Hematopoietic multipotent progenitor cell treated with erythropoietin and hydrocortisone succinate and interleukin-3 and kit ligand, for 17 days (in vitro differentiated cells): ENCODE measurements at regions not wholly inside any gene's neighbourhood (a gene's known extent, or its start where the extent isn't known, plus 50 kb on each side); places are given as distances from the start of the nearest gene placed in this dataset.

Source experiments
- DNase-seq: peaks from one replicate; pipeline ENCODE4 v3.0.0-alpha.2; 2015; ENCODE audit warnings: low spot score

DNA sequence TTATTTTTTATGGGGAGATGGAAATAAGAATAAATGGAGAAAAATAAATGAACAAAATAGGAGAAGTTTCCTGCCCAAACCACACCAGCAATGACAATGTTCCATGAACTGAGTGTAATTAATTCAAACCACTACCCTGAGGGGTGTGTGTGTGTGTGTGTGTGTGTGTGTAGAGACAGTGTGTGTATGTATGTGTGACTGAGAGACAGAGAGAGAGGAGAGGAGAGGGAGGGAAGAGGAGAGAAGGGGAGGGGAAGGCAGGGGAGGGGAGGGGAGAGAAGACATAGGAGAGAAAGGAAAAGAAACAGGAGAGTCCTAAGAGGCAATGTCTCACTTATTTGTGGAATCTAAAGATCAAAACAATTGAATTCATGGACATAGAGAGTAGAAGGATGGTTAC is 65.0 kb upstream of the POU2AF1 start:
- no peak for DNase-seq

GRCh38 chr11:111443640-111444039 is 64.6 kb upstream of the POU2AF1 start:
- no peak for DNase-seq

- no peak for DNase-seq
Observed at GRCh38 chr11:111443032-111443431, 64.0 kb upstream of the POU2AF1 start.

- no peak for DNase-seq
Observed at GRCh38 chr11:111441443-111441842, 62.4 kb upstream of the POU2AF1 start.

DNA sequence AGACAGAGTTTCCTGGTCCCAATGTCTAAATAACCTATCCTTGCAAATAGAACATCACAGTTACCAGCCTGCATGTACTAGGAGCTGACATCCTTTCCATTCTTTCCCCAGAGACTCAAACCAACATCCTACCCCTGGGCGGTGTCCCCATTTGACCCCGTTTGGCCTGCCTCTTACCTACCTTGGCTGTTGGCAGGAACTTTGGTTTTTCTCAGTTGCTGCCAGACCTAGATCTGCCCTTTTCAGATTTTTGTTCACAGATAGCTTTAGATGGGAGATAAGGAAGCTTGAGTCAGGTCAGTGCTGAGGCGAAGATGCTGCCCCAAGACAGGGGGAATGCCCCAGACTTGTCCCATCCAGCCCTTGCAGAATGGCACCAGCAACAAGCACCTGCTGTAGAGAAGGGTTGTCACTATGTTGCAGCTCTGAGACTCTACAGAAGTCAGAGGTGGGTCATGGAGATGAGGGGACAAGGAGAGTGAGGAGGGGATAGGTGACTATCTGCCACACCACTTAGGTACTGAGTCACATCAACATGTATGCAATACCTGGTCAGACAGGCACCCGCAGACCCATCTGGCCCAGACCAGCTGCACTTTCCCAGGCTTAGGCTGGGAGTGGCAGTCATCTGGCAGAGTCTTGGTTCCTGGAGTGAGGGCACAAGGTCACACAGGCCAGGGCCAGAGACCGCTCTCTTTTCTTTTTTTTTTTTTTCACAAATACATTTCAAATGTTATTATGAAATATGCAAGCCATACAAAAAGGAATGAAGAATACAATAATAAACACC is 61.5 kb upstream of the POU2AF1 start:
- no peak for DNase-seq

DNA sequence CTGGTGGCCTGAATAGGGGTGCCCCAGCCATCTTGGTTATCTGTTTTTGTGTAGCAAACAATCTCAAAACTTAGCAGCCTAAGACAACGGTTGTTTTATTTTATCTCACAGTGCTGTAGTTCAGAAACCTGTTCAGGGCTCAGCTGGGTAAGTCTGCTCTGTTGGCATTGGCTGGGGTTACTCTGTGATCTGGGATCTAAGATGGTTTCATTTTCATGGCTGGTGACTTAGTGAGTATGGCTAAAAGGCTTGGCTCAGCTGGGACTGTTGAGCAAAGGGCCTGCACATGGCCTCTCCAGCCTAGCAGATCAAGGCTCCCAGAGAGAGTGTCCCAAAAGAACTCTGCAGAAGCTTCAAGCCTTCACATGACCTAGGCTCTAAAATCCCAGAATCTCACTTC is 60.8 kb upstream of the POU2AF1 start:
- no peak for DNase-seq

DNA sequence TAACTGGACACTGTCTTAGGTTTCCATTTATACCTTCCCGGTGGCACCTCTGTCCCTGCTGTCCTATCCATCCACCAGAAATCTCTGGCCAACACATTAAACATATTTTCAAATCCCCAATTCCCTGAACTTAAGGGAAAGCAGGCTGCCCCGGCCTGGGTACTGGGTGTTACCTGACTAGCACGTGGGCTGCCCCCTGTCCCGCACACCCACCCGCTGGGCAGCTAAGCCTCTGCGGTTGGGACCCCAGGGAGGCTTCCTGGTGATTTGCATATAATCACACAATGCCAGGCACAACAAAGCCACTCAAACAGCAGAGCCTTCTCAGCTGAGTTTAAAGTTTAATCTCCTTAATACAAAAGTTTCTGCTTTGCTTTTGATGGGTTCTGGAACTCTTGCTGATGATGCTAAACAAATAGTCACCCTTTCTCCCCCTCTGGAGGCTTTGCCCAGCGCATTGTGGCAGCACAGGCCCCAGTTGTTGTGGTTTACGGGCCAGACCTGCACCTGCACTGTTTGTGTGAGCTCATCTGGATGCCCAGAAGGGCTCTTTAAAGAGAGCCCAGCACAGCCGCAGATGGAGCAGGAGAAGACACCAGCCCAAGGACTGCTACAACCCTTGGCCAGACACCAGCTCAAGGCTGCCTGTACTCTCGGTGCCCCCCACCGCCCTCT is 59.9 kb upstream of the POU2AF1 start:
- DNase-seq: no peak

DNA sequence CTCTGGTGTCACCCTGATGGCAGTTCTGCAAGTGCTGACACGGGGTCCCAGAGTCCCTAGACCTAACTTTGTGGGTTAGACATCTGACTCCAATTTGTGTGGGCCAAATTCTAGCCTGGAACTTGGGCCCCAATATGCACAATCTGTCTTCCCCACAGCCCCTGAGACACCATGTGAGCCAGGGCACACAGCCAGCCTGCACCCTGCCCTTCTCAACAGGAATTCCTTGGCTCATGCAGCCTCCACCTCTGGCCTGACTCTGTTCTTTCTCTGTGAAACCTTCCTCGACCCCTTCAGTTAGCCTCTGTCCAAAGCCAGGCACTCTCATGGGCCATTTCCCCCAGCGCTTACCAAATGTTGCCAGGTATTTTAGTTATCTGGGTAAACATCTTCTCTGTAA is 59.1 kb upstream of the POU2AF1 start:
- DNase-seq: no peak

- no peak for DNase-seq
Observed at GRCh38 chr11:111435046-111435698, 56.1 kb upstream of the POU2AF1 start.

- peak; percentile 32 for DNase-seq
Observed at GRCh38 chr11:111429066-111429506, 50.0 kb upstream of the POU2AF1 start.
